HG03108 (cell line): ENCODE measurements at regions not wholly inside any gene's neighbourhood (a gene's known extent, or its start where the extent isn't known, plus 50 kb on each side); places are given as distances from the start of the nearest gene placed in this dataset.
"Not testable (repeated sequence)": the region's sequence is repeated elsewhere in the genome, so short reads cannot be mapped to it uniquely, and the experiment has no call there.

Experiments used
- ATAC-seq: cut with Tn5 transposase; IDR thresholded peaks from one replicate; pipeline ENCODE4 v1.9.1; 2021; ENCODE audit warnings: moderate library complexity; ENCODE audit not compliant: unreplicated experiment

- ATAC-seq = no peak
These were observed 669.3 kb upstream of the MBL2 start for GRCh38 chr10:53441843-53442242.

- no peak for ATAC-seq
These were observed 668.0 kb upstream of the MBL2 start for GRCh38 chr10:53440601-53441000.

- ATAC-seq = not testable (repeated sequence)
These were observed 666.5 kb upstream of the MBL2 start for GRCh38 chr10:53439075-53439474.

GRCh38 chr10:53434413-53434812, 661.8 kb upstream of the MBL2 start:
- ATAC-seq = no peak

GRCh38 chr10:53432035-53432434, 659.5 kb upstream of the MBL2 start:
- no peak for ATAC-seq

- ATAC-seq = no peak
These were observed 658.4 kb upstream of the MBL2 start for GRCh38 chr10:53430974-53431373.

- no peak for ATAC-seq
These were observed 657.7 kb upstream of the MBL2 start for GRCh38 chr10:53430127-53430891.

- no peak for ATAC-seq
These were observed 649.8 kb upstream of the MBL2 start for GRCh38 chr10:53422223-53422888.

- no peak for ATAC-seq
These were observed 640.1 kb upstream of the MBL2 start for GRCh38 chr10:53412651-53413050.

- ATAC-seq = no peak
These were observed 633.9 kb upstream of the MBL2 start for GRCh38 chr10:53406532-53406931.

- ATAC-seq = no peak
These were observed 631.1 kb upstream of the MBL2 start for GRCh38 chr10:53403688-53404087.

GRCh38 chr10:53402594-53402993, 630.0 kb upstream of the MBL2 start:
- no peak for ATAC-seq

GRCh38 chr10:53401536-53401935, 629.0 kb upstream of the MBL2 start:
- no peak for ATAC-seq

GRCh38 chr10:53396876-53397275, 624.3 kb upstream of the MBL2 start:
- no peak for ATAC-seq

- ATAC-seq = no peak
These were observed 622.9 kb upstream of the MBL2 start for GRCh38 chr10:53395449-53395848.

- no peak for ATAC-seq
These were observed 615.0 kb upstream of the MBL2 start for GRCh38 chr10:53387562-53387961.

- no peak for ATAC-seq
These were observed 610.0 kb upstream of the MBL2 start for GRCh38 chr10:53382543-53382942.

GRCh38 chr10:53379956-53380355, 607.4 kb upstream of the MBL2 start:
- no peak for ATAC-seq

- ATAC-seq = no peak
These were observed 597.8 kb upstream of the MBL2 start for GRCh38 chr10:53370347-53370746.

- no peak for ATAC-seq
These were observed 589.4 kb upstream of the MBL2 start for GRCh38 chr10:53361936-53362335.

GRCh38 chr10:53361281-53361680, 588.7 kb upstream of the MBL2 start:
- ATAC-seq = no peak

- ATAC-seq = not testable (repeated sequence)
These were observed 586.4 kb upstream of the MBL2 start for GRCh38 chr10:53358978-53359377.

GRCh38 chr10:53358536-53358935, 586.0 kb upstream of the MBL2 start:
- ATAC-seq = no peak
